CD8-positive, alpha-beta memory T cell (primary cell): ENCODE measurements at regions not wholly inside any gene's neighbourhood (a gene's known extent, or its start where the extent isn't known, plus 50 kb on each side); places are given as distances from the start of the nearest gene placed in this dataset.

Experiments
- CTCF ChIA-PET: fragments of 350-600 bp; sonication (Branson Sonifier 250); formaldehyde crosslinking; loops from one replicate; lab custom pipeline; 2021; ENCODE audit warnings: antibody characterized with exemption; lab: Charles Lee
- POLR2A ChIA-PET: fragments of 350-600 bp; sonication (Branson Sonifier 250); formaldehyde crosslinking; loops from one replicate; lab custom pipeline; 2021; ENCODE audit warnings: antibody characterized with exemption; lab: Charles Lee
- DNase-seq, 5 donors: peaks; one replicate each; pipeline versions ENCODE4 v3.0.0 to v3.0.0-alpha.2; 2020 to 2022; ENCODE audit warnings: mixed read lengths in 1 of 5
- H3K27ac ChIP-seq: one replicate; pipeline ENCODE4 v1.7.0; 2013; ENCODE audit warnings: low read depth, mild to moderate bottlenecking, low read length, moderate library complexity
- H3K27me3 ChIP-seq: 2 replicates; pipeline ENCODE4 v1.7.0; 2013; ENCODE audit warnings: low read length, mild to moderate bottlenecking; ENCODE audit not compliant: insufficient read depth, poor library complexity, severe bottlenecking
- H3K36me3 ChIP-seq: 2 replicates; pipeline ENCODE4 v1.7.0; 2013; ENCODE audit warnings: mild to moderate bottlenecking, low read length, moderate library complexity; ENCODE audit not compliant: insufficient read depth
- H3K4me1 ChIP-seq: 2 replicates; pipeline ENCODE4 v1.7.0; 2013; ENCODE audit warnings: mild to moderate bottlenecking, low read length, moderate library complexity; ENCODE audit not compliant: insufficient read depth
- H3K4me3 ChIP-seq: 2 replicates; pipeline ENCODE4 v1.7.0; 2013; ENCODE audit warnings: mild to moderate bottlenecking, low read length
- H3K9me3 ChIP-seq: 2 replicates; pipeline ENCODE4 v1.7.0; 2013; ENCODE audit warnings: mild to moderate bottlenecking, low read length
- H3K27ac Mint-ChIP-seq, 8 donors: one replicate each; pipeline ENCODE4 v1.8.0; 2020 to 2021; ENCODE audit warnings: mixed read lengths in 8 of 8, mild to moderate bottlenecking in 6 of 8, inconsistent platforms in 3 of 8, moderate library complexity in 3 of 8
- H3K27me3 Mint-ChIP-seq, 2 donors: one replicate each; pipeline ENCODE4 v1.8.0; 2020 to 2021; ENCODE audit warnings: mixed read lengths in 2 of 2, mild to moderate bottlenecking in 1 of 2, moderate library complexity in 1 of 2
- H3K36me3 Mint-ChIP-seq, 3 donors: one replicate each; pipeline ENCODE4 v1.8.0; 2020 to 2021; ENCODE audit warnings: mixed read lengths in 3 of 3, inconsistent platforms in 1 of 3, mild to moderate bottlenecking in 1 of 3
- H3K4me1 Mint-ChIP-seq, 3 donors: one replicate each; pipeline ENCODE4 v1.8.0; 2020 to 2021; ENCODE audit warnings: mixed read lengths in 3 of 3, inconsistent platforms in 1 of 3, mild to moderate bottlenecking in 1 of 3
- H3K4me3 Mint-ChIP-seq, 7 donors: one replicate each; pipeline ENCODE4 v1.8.0; 2020 to 2021; ENCODE audit warnings: mixed read lengths in 7 of 7, mild to moderate bottlenecking in 6 of 7, moderate library complexity in 4 of 7, inconsistent platforms in 2 of 7
- H3K9me3 Mint-ChIP-seq, 5 donors: one replicate each; pipeline ENCODE4 v1.8.0; 2020 to 2022; ENCODE audit warnings: mixed read lengths in 5 of 5, mild to moderate bottlenecking in 3 of 5, moderate library complexity in 2 of 5, inconsistent platforms in 1 of 5

GRCh38 chr7:25675789-25676474 is 447.6 kb upstream of the NPVF start:
- ChIA-PET CTCF (no interaction called here), POLR2A (no interaction called here)
- Mint-ChIP-seq H3K4me3 (no peak overlapping the region), H3K27me3 (peaks cover 0 to 6% of the 10 kb centered on the region in 2 donors), H3K27ac (no peak overlapping the region), H3K4me1 (no peaks in the 10 kb centered on the region), H3K9me3 (no peaks in the 10 kb centered on the region), H3K36me3 (no peaks in the 10 kb centered on the region)
- no peaks in the 10 kb centered on the region for H3K9me3 ChIP-seq
- no peak overlapping the region for H3K27ac ChIP-seq
- H3K4me3 ChIP-seq, result no peak overlapping the region
- H3K4me1 ChIP-seq, result no peaks in the 10 kb centered on the region
- DNase-seq, result no peak
- no peaks in the 10 kb centered on the region for H3K36me3 ChIP-seq
- H3K27me3 ChIP-seq, result no peaks in the 10 kb centered on the region

- Mint-ChIP-seq H3K27ac (no peak overlapping the region), H3K9me3 (no peaks in the 10 kb centered on the region), H3K27me3 (peaks cover 6% of the 10 kb centered on the region in 2 donors), H3K36me3 (no peaks in the 10 kb centered on the region), H3K4me1 (no peaks in the 10 kb centered on the region), H3K4me3 (no peak overlapping the region)
- Histone ChIP-seq H3K27ac (no peak overlapping the region), H3K4me3 (no peak overlapping the region), H3K27me3 (no peaks in the 10 kb centered on the region), H3K4me1 (no peaks in the 10 kb centered on the region), H3K9me3 (no peaks in the 10 kb centered on the region), H3K36me3 (no peaks in the 10 kb centered on the region)
- CTCF ChIA-PET, result no interaction called here
- POLR2A ChIA-PET, result no interaction called here
- DNase-seq, result no peak
These were observed 449.3 kb upstream of the NPVF start for GRCh38 chr7:25677595-25677994.

- Histone ChIP-seq H3K4me3 (no peak overlapping the region), H3K27me3 (no peaks in the 10 kb centered on the region), H3K27ac (no peak overlapping the region), H3K9me3 (no peaks in the 10 kb centered on the region), H3K36me3 (no peaks in the 10 kb centered on the region), H3K4me1 (no peaks in the 10 kb centered on the region)
- H3K27ac Mint-ChIP-seq, result no peak overlapping the region
- ChIA-PET CTCF (no interaction called here), POLR2A (no interaction called here)
- no peaks in the 10 kb centered on the region for H3K9me3 Mint-ChIP-seq
- H3K4me1 Mint-ChIP-seq, result no peaks in the 10 kb centered on the region
- DNase-seq, result no peak
- no peaks in the 10 kb centered on the region for H3K36me3 Mint-ChIP-seq
- H3K27me3 Mint-ChIP-seq, result peaks cover 6 to 10% of the 10 kb centered on the region in 2 donors
- no peak overlapping the region for H3K4me3 Mint-ChIP-seq
These were observed 449.9 kb upstream of the NPVF start for GRCh38 chr7:25678215-25678614.

DNA sequence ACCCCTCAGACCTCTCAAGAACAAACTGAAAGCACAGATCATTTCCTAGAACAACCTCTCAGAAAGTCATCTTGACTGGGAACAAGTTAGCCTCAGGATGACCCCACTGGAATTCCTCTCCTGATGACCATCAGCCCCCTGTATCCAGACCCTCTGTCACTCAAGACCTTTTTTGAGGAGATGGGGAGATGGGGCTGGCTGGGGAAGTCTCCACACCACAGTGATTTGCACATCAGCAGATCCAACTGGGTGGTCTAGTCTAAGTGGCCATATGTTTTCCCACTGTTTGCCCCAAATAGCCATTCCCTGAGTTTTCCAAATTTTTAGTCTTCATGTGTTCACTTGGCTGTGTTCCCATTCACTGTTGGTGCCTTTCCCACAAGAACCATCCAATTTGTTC is 452.4 kb upstream of the NPVF start:
- H3K36me3 ChIP-seq, result no peaks in the 10 kb centered on the region
- POLR2A ChIA-PET, result no interaction called here
- Mint-ChIP-seq H3K27ac (no peak overlapping the region), H3K4me3 (no peak overlapping the region), H3K9me3 (no peaks in the 10 kb centered on the region), H3K36me3 (no peaks in the 10 kb centered on the region), H3K27me3 (peaks cover 5 to 18% of the 10 kb centered on the region in 2 donors), H3K4me1 (no peaks in the 10 kb centered on the region)
- H3K9me3 ChIP-seq, result no peaks in the 10 kb centered on the region
- no peaks in the 10 kb centered on the region for H3K27me3 ChIP-seq
- CTCF ChIA-PET, result no interaction called here
- H3K4me3 ChIP-seq, result no peak overlapping the region
- no peak for DNase-seq
- H3K4me1 ChIP-seq, result no peaks in the 10 kb centered on the region
- H3K27ac ChIP-seq, result no peak overlapping the region

GRCh38 chr7:25684360-25684759 is 456.1 kb upstream of the NPVF start:
- Histone ChIP-seq H3K36me3 (no peaks in the 10 kb centered on the region), H3K9me3 (no peaks in the 10 kb centered on the region), H3K4me1 (no peaks in the 10 kb centered on the region), H3K27ac (no peak overlapping the region), H3K4me3 (no peak overlapping the region), H3K27me3 (no peaks in the 10 kb centered on the region)
- ChIA-PET POLR2A (no interaction called here), CTCF (no interaction called here)
- H3K4me1 Mint-ChIP-seq, result no peaks in the 10 kb centered on the region
- H3K27ac Mint-ChIP-seq, result no peak overlapping the region
- H3K9me3 Mint-ChIP-seq, result no peaks in the 10 kb centered on the region
- no peaks in the 10 kb centered on the region for H3K36me3 Mint-ChIP-seq
- H3K27me3 Mint-ChIP-seq, result peaks cover 3 to 23% of the 10 kb centered on the region in 2 donors
- H3K4me3 Mint-ChIP-seq, result no peak overlapping the region
- DNase-seq, result no peak

GRCh38 chr7:25686493-25686892 is 458.2 kb upstream of the NPVF start:
- no peak overlapping the region for H3K4me3 ChIP-seq
- Mint-ChIP-seq H3K36me3 (no peaks in the 10 kb centered on the region), H3K4me3 (no peak overlapping the region), H3K27ac (no peak overlapping the region), H3K9me3 (no peaks in the 10 kb centered on the region), H3K27me3 (peaks cover 5 to 23% of the 10 kb centered on the region in 2 donors), H3K4me1 (no peaks in the 10 kb centered on the region)
- CTCF ChIA-PET, result no interaction called here
- no peaks in the 10 kb centered on the region for H3K9me3 ChIP-seq
- POLR2A ChIA-PET, result no interaction called here
- H3K4me1 ChIP-seq, result no peaks in the 10 kb centered on the region
- no peaks in the 10 kb centered on the region for H3K27me3 ChIP-seq
- DNase-seq, result no peak
- no peaks in the 10 kb centered on the region for H3K36me3 ChIP-seq
- no peak overlapping the region for H3K27ac ChIP-seq

GRCh38 chr7:25694211-25694610 is 457.8 kb upstream of the NFE2L3 start:
- H3K9me3 ChIP-seq, result no peaks in the 10 kb centered on the region
- Mint-ChIP-seq H3K27ac (no peak overlapping the region), H3K36me3 (no peaks in the 10 kb centered on the region), H3K4me1 (no peaks in the 10 kb centered on the region), H3K4me3 (no peak overlapping the region), H3K9me3 (peaks cover 0 to 2% (median 0%) of the 10 kb centered on the region in 5 donors), H3K27me3 (peaks cover 4 to 11% of the 10 kb centered on the region in 2 donors)
- H3K4me3 ChIP-seq, result no peak overlapping the region
- H3K27ac ChIP-seq, result no peak overlapping the region
- H3K36me3 ChIP-seq, result no peaks in the 10 kb centered on the region
- no peaks in the 10 kb centered on the region for H3K4me1 ChIP-seq
- CTCF ChIA-PET, result no interaction called here
- no peak for DNase-seq
- no peaks in the 10 kb centered on the region for H3K27me3 ChIP-seq
- POLR2A ChIA-PET, result no interaction called here

DNA sequence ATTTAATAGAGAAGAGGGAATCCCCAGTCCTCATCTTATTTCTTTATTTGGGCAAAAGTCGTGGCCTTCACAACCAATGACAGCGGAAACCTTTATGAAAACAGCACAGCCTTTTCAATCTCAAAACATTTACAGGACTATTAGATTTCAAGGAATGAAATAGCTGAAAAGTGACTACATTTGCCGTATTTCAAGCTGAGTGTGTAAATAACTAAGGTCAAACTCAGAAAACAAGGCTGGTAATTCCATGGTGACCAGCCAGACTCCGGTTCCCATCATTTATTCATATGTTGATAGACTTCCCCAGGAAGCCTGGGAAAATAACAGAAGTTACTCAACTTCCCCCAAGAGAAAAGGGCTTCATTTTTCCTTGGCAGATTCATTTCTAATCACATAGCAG is 457.3 kb upstream of the NFE2L3 start:
- H3K27me3 Mint-ChIP-seq, result peaks cover 4 to 11% of the 10 kb centered on the region in 2 donors
- peaks cover 0 to 2% (median 0%) of the 10 kb centered on the region in 5 donors for H3K9me3 Mint-ChIP-seq
- H3K4me3 Mint-ChIP-seq, result no peak overlapping the region
- H3K27ac Mint-ChIP-seq, result no peak overlapping the region
- H3K27me3 ChIP-seq, result no peaks in the 10 kb centered on the region
- no peaks in the 10 kb centered on the region for H3K9me3 ChIP-seq
- no peaks in the 10 kb centered on the region for H3K36me3 ChIP-seq
- CTCF ChIA-PET, result interaction anchor here (1.5 kb wide), 1 partner anchor 17 kb away, joined by 4 read pairs; no protein-coding TSS in a partner anchor
- H3K4me3 ChIP-seq, result no peak overlapping the region
- POLR2A ChIA-PET, result no interaction called here
- no peaks in the 10 kb centered on the region for H3K4me1 ChIP-seq
- H3K36me3 Mint-ChIP-seq, result no peaks in the 10 kb centered on the region
- H3K27ac ChIP-seq, result no peak overlapping the region
- DNase-seq, result no peak
- H3K4me1 Mint-ChIP-seq, result no peaks in the 10 kb centered on the region
